Stimulated activated CD8-positive, alpha-beta memory T cell treated with anti-CD3 and anti-CD28 coated beads, Interleukin-7, amount 100 ng/mL, for 48 hours (primary cell): ENCODE measurements at regions not wholly inside any gene's neighbourhood (a gene's known extent, or its start where the extent isn't known, plus 50 kb on each side); places are given as distances from the start of the nearest gene placed in this dataset.
"Not testable (repeated sequence)": the region's sequence is repeated elsewhere in the genome, so short reads cannot be mapped to it uniquely, and the experiment has no call there.

Source experiments
- DNase-seq, 2 donors: peaks; one replicate each; pipeline ENCODE4 v3.0.0-alpha.2; 2020; ENCODE audit warnings: low read depth in 1 of 2; ENCODE audit errors: extremely low read depth in 1 of 2

GRCh38 chr2:113551637-113552318, 53.3 kb downstream of the FOXD4L1 start:
- peak; percentile 23 to 33 for DNase-seq

GRCh38 chr2:113559820-113560219, 61.4 kb downstream of the FOXD4L1 start:
- DNase-seq = not testable (repeated sequence)

GRCh38 chr2:113562662-113563061, 64.2 kb downstream of the FOXD4L1 start:
- not testable (repeated sequence) for DNase-seq

DNA sequence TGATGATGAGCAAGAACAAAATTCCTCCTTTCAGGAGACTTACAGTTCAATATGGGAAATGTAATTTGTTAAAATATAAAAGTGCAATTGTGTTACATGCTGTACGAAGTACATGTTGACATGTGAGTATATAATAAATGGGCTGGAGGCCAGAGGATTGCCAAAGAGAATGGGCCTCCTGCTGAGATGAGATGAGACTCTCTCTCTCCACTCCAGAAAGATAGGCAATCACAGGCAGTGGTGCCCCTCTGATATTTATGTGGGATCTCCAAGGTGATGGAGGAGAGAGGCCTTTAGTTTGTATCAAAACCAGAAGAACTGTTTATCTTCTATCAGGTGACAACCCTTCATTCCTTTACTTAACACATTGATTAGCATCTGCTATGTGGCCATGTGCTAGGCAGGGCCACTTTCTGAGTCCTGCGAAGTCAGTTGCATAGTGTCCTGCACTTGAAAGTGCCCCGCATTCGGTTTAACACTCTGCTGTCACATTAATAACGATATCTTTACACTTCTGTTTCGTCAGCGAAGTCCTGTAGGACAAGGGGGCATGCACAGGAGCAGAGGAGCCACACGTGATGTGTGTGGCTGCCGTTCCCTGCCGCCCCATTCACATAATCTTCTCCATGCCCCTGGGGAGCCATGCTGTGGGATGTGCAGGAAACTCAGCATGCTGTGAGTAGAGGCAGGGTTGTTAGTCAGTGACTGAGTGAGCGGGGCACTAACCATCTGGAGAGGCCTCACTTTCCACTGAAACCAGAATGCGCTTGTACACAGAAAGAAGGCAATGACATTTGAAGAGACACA, 60.2 kb upstream of the RABL2A start:
- not testable (repeated sequence) for DNase-seq

- not testable (repeated sequence) for DNase-seq
These were observed 59.6 kb upstream of the RABL2A start for GRCh38 chr2:113567481-113567849.

DNA sequence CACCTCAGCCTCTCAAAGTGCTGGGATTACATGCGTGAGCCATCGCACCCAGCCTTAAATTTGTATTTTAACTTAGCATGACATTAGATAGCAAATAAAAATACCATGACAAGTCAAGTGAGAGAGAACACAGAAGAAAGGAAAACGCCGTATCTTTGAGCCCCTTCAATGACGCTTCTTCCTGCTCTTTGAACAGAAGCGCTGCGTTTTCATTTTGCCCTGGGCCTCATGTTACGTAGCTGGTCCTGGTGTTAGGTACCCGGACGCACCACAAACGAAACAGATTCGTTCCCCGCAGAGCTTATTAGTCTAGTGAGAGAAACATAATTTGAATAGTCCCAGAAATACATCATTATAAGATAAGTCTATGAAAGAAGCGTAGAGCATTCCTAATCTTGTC, 58.8 kb upstream of the RABL2A start:
- DNase-seq = not testable (repeated sequence)

DNA sequence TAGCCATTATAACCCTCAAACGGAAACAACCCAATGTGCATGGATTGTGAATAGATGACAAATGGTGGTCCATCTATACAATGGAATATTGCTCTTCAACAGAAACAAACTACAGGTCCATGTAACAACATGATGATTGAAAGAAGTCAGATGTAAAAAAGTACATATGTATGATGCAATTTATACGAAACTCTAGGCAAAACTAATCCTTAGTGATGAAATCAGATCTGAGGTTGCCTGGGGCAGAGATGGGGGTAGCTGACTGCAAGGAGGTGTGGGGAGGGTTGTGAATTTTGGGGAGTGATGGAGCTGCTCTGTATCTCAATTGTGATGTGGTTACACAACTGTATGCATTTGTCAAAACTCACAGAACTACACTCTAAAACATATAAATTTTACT, 57.0 kb upstream of the RABL2A start:
- not testable (repeated sequence) for DNase-seq

DNA sequence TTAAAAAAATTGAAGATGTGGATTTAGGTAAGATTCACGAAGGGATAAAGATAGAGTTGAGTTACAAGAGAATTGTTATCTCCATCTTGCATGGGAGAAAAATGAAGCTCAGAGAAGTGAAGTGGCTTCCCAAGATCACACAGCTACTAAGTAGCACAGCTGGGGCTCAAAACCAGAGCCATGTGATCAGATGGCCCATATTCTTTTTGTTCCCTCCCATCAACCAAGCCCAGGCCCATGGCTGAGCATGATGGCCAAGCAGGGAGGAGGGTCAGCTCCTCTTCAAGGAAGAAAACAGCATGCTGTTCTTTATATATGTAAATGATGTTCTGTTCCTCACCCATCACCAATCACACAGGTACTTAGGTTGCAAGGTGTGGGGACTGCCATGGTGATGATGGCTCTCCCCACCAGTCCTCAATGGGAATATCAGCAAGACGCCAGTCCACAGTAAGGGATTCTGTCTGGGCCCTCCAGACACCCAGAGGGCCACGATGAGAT, 56.5 kb upstream of the RABL2A start:
- DNase-seq = not testable (repeated sequence)

- not testable (repeated sequence) for DNase-seq
These were observed 55.5 kb upstream of the RABL2A start for GRCh38 chr2:113571482-113572068.

DNA sequence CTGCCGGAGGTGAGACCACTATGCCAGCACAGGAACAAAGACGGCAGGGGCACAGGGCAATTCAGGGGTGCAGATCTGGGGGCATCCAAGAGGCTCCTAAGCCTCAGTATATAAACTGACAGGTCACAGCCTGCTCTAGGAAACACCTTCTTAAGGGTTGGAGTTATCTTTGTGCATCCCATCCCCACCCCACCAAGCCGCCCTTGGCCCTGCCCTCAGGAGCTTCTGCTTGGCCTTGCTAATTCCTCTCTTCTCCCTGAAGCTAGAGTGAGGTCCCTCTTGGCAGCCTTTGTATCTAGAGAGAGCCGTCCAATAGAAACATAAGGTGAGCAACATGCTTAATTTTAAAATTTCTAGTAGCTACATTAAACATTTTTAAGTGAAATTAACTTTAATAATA, 51.3 kb upstream of the RABL2A start:
- DNase-seq = not testable (repeated sequence)

DNA sequence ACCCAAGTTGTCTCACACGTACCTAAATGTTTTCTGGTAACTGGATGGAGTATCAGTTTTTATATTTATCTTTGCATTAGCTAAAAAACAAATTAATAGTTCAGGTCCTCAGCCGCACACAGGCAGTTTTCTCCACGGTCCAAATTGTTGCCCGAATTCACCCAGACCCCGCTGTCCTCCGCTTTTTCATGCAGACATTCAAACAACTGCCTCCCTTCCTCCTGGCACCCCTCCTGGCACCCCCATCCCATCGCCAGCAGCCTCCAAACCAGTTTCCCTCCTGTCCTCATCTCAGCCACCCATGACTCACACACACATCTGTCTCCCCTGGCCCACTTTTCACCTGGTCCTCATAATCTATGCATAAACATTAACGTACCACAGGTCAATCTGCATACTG, 50.7 kb upstream of the RABL2A start:
- DNase-seq = not testable (repeated sequence)
